Right atrium auricular region (tissue), 2 donors: ENCODE measurements at regions not wholly inside any gene's neighbourhood (a gene's known extent, or its start where the extent isn't known, plus 50 kb on each side); places are given as distances from the start of the nearest gene placed in this dataset.

ENCODE experiments used
- DNase-seq: peaks from one replicate; pipeline ENCODE4 v3.0.0-alpha.2; 2019; ENCODE audit warnings: low spot score
- H3K27ac ChIP-seq, 2 donors: fragments of 200-600 bp; sonication (generic); 1 replicate in 1 of 2; 2 replicates in 1 of 2; pipeline ENCODE4 v1.5.1; 2016 to 2019
- H3K27me3 ChIP-seq, 2 donors: fragments of 200-600 bp; sonication (generic); one replicate each; pipeline versions ENCODE4 v1.5.1 to v1.6.0; 2017 to 2019
- H3K36me3 ChIP-seq: fragments of 200-600 bp; sonication (generic); one replicate; pipeline ENCODE4 v1.5.1; 2016
- H3K4me1 ChIP-seq, 2 donors: fragments of 200-600 bp; sonication (generic); one replicate each; pipeline versions ENCODE4 v1.5.1 to v1.6.0; 2017 to 2019
- H3K4me3 ChIP-seq, 2 donors: fragments of 200-600 bp; sonication (generic); 1 replicate in 1 of 2; 2 replicates in 1 of 2; pipeline ENCODE4 v1.5.1; 2017 to 2019; ENCODE audit warnings: mild to moderate bottlenecking in 1 of 2, moderate library complexity in 1 of 2
- H3K9me3 ChIP-seq, 2 donors: fragments of 200-600 bp; sonication (generic); one replicate each; pipeline ENCODE4 v1.5.1; 2019
- TF ChIP-seq, protein P1 (sequence below), 2 donors: fragments of 200-600 bp; sonication (generic); IDR thresholded peaks; one replicate each; pipeline ENCODE4 v1.5.1; 2019; ENCODE audit warnings: antibody characterized with exemption in 2 of 2

GRCh38 chr4:181820553-181820952 is 422.6 kb upstream of the TENM3 start:
- H3K9me3 ChIP-seq, result no peaks in the 10 kb centered on the region
- TF ChIP-seq, protein P1, sequence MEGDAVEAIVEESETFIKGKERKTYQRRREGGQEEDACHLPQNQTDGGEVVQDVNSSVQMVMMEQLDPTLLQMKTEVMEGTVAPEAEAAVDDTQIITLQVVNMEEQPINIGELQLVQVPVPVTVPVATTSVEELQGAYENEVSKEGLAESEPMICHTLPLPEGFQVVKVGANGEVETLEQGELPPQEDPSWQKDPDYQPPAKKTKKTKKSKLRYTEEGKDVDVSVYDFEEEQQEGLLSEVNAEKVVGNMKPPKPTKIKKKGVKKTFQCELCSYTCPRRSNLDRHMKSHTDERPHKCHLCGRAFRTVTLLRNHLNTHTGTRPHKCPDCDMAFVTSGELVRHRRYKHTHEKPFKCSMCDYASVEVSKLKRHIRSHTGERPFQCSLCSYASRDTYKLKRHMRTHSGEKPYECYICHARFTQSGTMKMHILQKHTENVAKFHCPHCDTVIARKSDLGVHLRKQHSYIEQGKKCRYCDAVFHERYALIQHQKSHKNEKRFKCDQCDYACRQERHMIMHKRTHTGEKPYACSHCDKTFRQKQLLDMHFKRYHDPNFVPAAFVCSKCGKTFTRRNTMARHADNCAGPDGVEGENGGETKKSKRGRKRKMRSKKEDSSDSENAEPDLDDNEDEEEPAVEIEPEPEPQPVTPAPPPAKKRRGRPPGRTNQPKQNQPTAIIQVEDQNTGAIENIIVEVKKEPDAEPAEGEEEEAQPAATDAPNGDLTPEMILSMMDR (IDR thresholded peaks at IDR 0.05), result no peak
- DNase-seq, result no peak
- H3K27ac ChIP-seq, result no peak overlapping the region
- no peaks in the 10 kb centered on the region for H3K27me3 ChIP-seq
- peaks cover 0 to 6% of the 10 kb centered on the region in 2 donors for H3K4me1 ChIP-seq
- H3K4me3 ChIP-seq, result no peak overlapping the region
- no peaks in the 10 kb centered on the region for H3K36me3 ChIP-seq

- no peak overlapping the region for H3K4me3 ChIP-seq
- DNase-seq, result no peak
- H3K36me3 ChIP-seq, result no peaks in the 10 kb centered on the region
- no peaks in the 10 kb centered on the region for H3K27me3 ChIP-seq
- H3K9me3 ChIP-seq, result no peaks in the 10 kb centered on the region
- H3K27ac ChIP-seq, result no peak overlapping the region
- peaks cover 0 to 6% of the 10 kb centered on the region in 2 donors for H3K4me1 ChIP-seq
- TF ChIP-seq, protein P1 (IDR thresholded peaks at IDR 0.05), result no peak
Measured at GRCh38 chr4:181821039-181822004, 421.9 kb upstream of the TENM3 start.

DNA sequence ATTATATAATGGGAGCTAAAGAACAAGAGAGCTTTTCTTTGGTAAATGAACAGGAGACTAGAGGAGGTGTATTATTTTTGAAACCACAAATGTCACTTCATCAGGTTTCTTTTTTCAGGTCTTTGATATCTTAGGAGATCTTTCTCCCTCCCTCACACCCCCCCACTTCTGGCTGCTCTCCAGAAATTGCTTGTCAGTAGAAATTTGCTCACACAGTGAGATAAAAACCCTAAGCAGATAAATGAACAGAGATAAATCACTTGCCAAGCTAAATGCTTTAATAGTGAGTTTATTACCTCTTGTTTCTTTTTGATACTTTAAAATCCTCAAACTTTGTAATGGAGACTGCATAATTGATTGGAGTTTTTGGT is 421.2 kb upstream of the TENM3 start:
- no peak overlapping the region for H3K4me3 ChIP-seq
- H3K4me1 ChIP-seq, result peaks cover 0 to 6% of the 10 kb centered on the region in 2 donors
- no peak overlapping the region for H3K27ac ChIP-seq
- no peaks in the 10 kb centered on the region for H3K27me3 ChIP-seq
- TF ChIP-seq, protein P1 (IDR thresholded peaks at IDR 0.05), result no peak
- H3K9me3 ChIP-seq, result no peaks in the 10 kb centered on the region
- DNase-seq, result no peak
- H3K36me3 ChIP-seq, result no peaks in the 10 kb centered on the region

DNA sequence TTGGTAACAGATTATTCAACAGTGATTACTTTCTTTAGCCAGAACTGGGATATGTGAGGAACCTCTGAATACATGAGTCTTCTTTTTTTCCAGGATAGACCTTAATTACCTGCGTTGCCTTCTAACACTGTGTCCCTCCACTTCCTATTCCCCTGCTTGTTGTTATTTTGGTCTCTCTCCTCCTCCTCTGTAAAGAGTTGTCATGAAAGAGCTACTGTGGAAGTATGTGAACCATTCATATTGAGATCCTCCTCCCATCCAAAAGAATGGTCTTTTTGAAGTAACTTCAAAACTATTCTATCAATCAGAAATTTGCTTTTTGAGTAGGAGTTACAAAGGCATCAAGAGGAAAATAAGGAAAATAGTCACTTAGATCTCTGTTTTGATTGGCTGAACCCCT is 420.0 kb upstream of the TENM3 start:
- Histone ChIP-seq H3K27ac (no peak overlapping the region), H3K27me3 (no peaks in the 10 kb centered on the region), H3K9me3 (no peaks in the 10 kb centered on the region), H3K4me3 (no peak overlapping the region), H3K4me1 (peaks cover 0 to 6% of the 10 kb centered on the region in 2 donors), H3K36me3 (no peaks in the 10 kb centered on the region)
- TF ChIP-seq, protein P1 (IDR thresholded peaks at IDR 0.05), result no peak
- no peak for DNase-seq

DNA sequence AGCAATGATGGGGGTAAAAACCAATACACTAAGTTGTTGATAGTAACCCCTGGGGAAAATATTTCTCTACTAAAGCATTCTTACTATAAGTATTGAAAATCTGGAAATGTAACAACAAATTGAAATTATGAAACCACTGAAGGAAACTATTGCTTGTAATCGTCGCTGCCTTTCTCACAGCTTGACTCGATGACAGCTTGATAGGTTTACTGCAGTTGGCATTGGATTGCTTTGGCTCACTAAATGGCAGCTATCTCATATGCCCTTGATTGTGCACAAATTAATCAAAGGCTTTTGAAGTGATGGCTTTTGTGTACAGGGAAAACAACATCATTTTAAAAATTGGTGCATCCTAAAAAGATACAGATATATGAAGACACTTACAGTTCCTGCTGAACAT is 419.6 kb upstream of the TENM3 start:
- no peaks in the 10 kb centered on the region for H3K9me3 ChIP-seq
- no peaks in the 10 kb centered on the region for H3K36me3 ChIP-seq
- H3K27me3 ChIP-seq, result no peaks in the 10 kb centered on the region
- H3K4me3 ChIP-seq, result no peak overlapping the region
- peaks cover 0 to 6% of the 10 kb centered on the region in 2 donors for H3K4me1 ChIP-seq
- no peak for DNase-seq
- no peak overlapping the region for H3K27ac ChIP-seq
- TF ChIP-seq, protein P1 (IDR thresholded peaks at IDR 0.05), result no peak
